Neural progenitor cell (in vitro differentiated cells): ENCODE measurements at regions not wholly inside any gene's neighbourhood (a gene's known extent, or its start where the extent isn't known, plus 50 kb on each side); places are given as distances from the start of the nearest gene placed in this dataset.

Source experiments
- DNase-seq: peaks from one replicate; pipeline ENCODE4 v3.0.0-alpha.2; 2016; ENCODE audit warnings: low spot score
- H2AFZ ChIP-seq: fragments of 200-600 bp; sonication (generic); replicated peaks from 2 replicates; pipeline ENCODE4 v1.6.1; 2016; ENCODE audit warnings: antibody characterized with exemption
- H3F3A ChIP-seq: fragments of 200-600 bp; sonication (generic); 2 replicates; pipeline ENCODE4 v1.6.1; 2016; ENCODE audit warnings: antibody characterized with exemption, low read depth
- H3K27ac ChIP-seq: fragments of 200-600 bp; sonication (generic); 2 replicates; pipeline ENCODE4 v1.5.1; 2016; ENCODE audit warnings: mild to moderate bottlenecking
- H3K27me3 ChIP-seq: fragments of 200-600 bp; sonication (generic); 2 replicates; pipeline ENCODE4 v1.6.1; 2016; ENCODE audit warnings: mild to moderate bottlenecking, moderate library complexity
- H3K36me3 ChIP-seq: fragments of 200-600 bp; sonication (generic); 2 replicates; pipeline ENCODE4 v1.5.1; 2016
- H3K4me1 ChIP-seq: fragments of 200-600 bp; sonication (generic); 2 replicates; pipeline ENCODE4 v1.6.1; 2016; ENCODE audit warnings: mixed run types
- H3K4me2 ChIP-seq: fragments of 200-600 bp; sonication (generic); 2 replicates; pipeline ENCODE4 v1.6.1; 2016
- H3K4me3 ChIP-seq: fragments of 200-600 bp; sonication (generic); 2 replicates; pipeline ENCODE4 v1.5.1; 2016
- H3K79me2 ChIP-seq: fragments of 200-600 bp; sonication (generic); 2 replicates; pipeline ENCODE4 v1.6.1; 2016; ENCODE audit warnings: low read depth
- H3K9ac ChIP-seq: fragments of 200-600 bp; sonication (generic); 2 replicates; pipeline ENCODE4 v1.6.1; 2016
- H3K9me3 ChIP-seq: fragments of 200-600 bp; sonication (generic); 2 replicates; pipeline ENCODE4 v1.5.1; 2016; ENCODE audit warnings: low read depth
- H4K20me1 ChIP-seq: fragments of 200-600 bp; sonication (generic); 2 replicates; pipeline ENCODE4 v1.6.1; 2016; ENCODE audit warnings: low read depth
- H3K27ac Mint-ChIP-seq: 3 replicates; pipeline ENCODE4 v1.8.0; 2021; ENCODE audit warnings: mixed read lengths
- H3K27me3 Mint-ChIP-seq: 2 replicates; pipeline ENCODE4 v1.8.0; 2022; ENCODE audit warnings: low read depth, mild to moderate bottlenecking, inconsistent platforms, moderate library complexity, mixed read lengths; ENCODE audit not compliant: insufficient read depth
- H3K36me3 Mint-ChIP-seq: 3 replicates; pipeline ENCODE4 v1.8.0; 2021; ENCODE audit warnings: mixed read lengths
- H3K4me1 Mint-ChIP-seq: 3 replicates; pipeline ENCODE4 v1.8.0; 2021; ENCODE audit warnings: mixed read lengths
- H3K4me3 Mint-ChIP-seq: 3 replicates; pipeline ENCODE4 v1.8.0; 2021; ENCODE audit warnings: mild to moderate bottlenecking, moderate library complexity, mixed read lengths
- H3K9me3 Mint-ChIP-seq: 3 replicates; pipeline ENCODE4 v1.8.0; 2020; ENCODE audit warnings: mixed read lengths
- EZH2 ChIP-seq: fragments of 200-600 bp; sonication (generic); IDR thresholded peaks from 2 replicates; pipeline ENCODE4 v1.6.1; 2017; ENCODE audit warnings: antibody characterized with exemption, mild to moderate bottlenecking, moderate library complexity
- EZH2phosphoT487 ChIP-seq: fragments of 200-600 bp; sonication (generic); IDR thresholded peaks from 2 replicates; pipeline ENCODE4 v1.6.1; 2017; ENCODE audit warnings: antibody characterized with exemption
- TF ChIP-seq, protein P1 (sequence below): fragments of 200-600 bp; sonication (generic); IDR thresholded peaks from 2 replicates; pipeline ENCODE4 v1.5.1; 2017; ENCODE audit warnings: antibody characterized with exemption, mild to moderate bottlenecking

DNA sequence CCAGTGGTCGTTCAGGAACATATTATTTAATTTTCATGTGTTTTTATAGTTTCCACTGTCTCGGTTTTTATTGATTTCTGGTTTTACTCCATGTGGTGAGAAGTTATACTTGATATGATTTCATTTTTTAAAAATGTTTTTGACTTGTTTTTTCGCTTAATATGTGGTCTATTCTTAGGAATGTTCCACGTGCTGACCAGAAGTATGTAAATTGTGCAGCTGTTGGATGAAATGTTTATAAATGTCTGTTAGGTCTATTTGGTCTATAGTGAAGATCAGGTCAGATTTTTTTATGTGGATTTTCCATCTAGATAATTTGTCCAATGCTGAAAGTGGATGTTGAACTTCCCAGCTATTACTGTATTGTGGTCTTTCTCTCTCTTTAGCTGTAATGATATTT is 433.8 kb upstream of the MIS18BP1 start:
- H3K9me3 Mint-ChIP-seq, result peaks cover 18% of the 10 kb centered on the region
- no peak overlapping the region for H3K27ac Mint-ChIP-seq
- Histone ChIP-seq H3K27ac (no peak overlapping the region), H3K9me3 (peaks cover 9% of the 10 kb centered on the region), H3K9ac (no peak overlapping the region), H3K27me3 (no peaks in the 10 kb centered on the region), H3K79me2 (no peaks in the 10 kb centered on the region), H4K20me1 (no peaks in the 10 kb centered on the region), H3K4me3 (no peak overlapping the region), H2AFZ (no peak overlapping the region), H3K36me3 (no peaks in the 10 kb centered on the region), H3K4me1 (no peaks in the 10 kb centered on the region), H3K4me2 (no peak overlapping the region), H3F3A (no peaks in the 10 kb centered on the region)
- peaks cover 2% of the 10 kb centered on the region for H3K27me3 Mint-ChIP-seq
- H3K4me1 Mint-ChIP-seq, result no peaks in the 10 kb centered on the region
- no peak overlapping the region for H3K4me3 Mint-ChIP-seq
- TF ChIP-seq EZH2phosphoT487 (no peak), EZH2 (no peak)
- TF ChIP-seq, protein P1, sequence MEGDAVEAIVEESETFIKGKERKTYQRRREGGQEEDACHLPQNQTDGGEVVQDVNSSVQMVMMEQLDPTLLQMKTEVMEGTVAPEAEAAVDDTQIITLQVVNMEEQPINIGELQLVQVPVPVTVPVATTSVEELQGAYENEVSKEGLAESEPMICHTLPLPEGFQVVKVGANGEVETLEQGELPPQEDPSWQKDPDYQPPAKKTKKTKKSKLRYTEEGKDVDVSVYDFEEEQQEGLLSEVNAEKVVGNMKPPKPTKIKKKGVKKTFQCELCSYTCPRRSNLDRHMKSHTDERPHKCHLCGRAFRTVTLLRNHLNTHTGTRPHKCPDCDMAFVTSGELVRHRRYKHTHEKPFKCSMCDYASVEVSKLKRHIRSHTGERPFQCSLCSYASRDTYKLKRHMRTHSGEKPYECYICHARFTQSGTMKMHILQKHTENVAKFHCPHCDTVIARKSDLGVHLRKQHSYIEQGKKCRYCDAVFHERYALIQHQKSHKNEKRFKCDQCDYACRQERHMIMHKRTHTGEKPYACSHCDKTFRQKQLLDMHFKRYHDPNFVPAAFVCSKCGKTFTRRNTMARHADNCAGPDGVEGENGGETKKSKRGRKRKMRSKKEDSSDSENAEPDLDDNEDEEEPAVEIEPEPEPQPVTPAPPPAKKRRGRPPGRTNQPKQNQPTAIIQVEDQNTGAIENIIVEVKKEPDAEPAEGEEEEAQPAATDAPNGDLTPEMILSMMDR, result no peak
- H3K36me3 Mint-ChIP-seq, result no peaks in the 10 kb centered on the region
- no peak for DNase-seq

DNA sequence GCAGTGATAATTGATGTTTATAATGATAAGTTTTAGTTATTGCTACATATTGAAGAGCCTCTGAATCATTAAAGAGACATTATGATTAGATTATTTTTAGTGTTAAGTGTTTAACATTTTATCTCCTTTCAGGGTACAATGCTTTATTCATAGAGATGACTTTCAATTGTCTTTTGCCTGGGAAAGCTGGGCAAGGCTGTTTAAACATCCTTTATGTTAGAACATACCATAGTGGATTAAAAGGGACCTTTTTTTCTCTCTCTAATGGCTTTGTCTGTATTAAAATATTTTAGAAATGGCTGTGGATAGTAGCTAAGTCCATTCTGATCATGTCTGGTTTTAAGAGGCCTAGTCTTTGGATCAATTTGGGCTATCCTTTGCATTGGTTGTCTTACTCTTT is 427.5 kb upstream of the MIS18BP1 start:
- Histone ChIP-seq H3F3A (no peaks in the 10 kb centered on the region), H3K4me2 (no peak overlapping the region), H2AFZ (peak overlapping the region; percentile 23), H3K9me3 (peaks cover 8% of the 10 kb centered on the region), H3K27ac (no peak overlapping the region), H4K20me1 (no peaks in the 10 kb centered on the region), H3K4me3 (no peak overlapping the region), H3K27me3 (no peaks in the 10 kb centered on the region), H3K4me1 (no peaks in the 10 kb centered on the region), H3K79me2 (no peaks in the 10 kb centered on the region), H3K36me3 (no peaks in the 10 kb centered on the region), H3K9ac (no peak overlapping the region)
- no peak overlapping the region for H3K4me3 Mint-ChIP-seq
- H3K27me3 Mint-ChIP-seq, result no peaks in the 10 kb centered on the region
- no peak overlapping the region for H3K27ac Mint-ChIP-seq
- no peaks in the 10 kb centered on the region for H3K36me3 Mint-ChIP-seq
- peaks cover 7% of the 10 kb centered on the region for H3K4me1 Mint-ChIP-seq
- H3K9me3 Mint-ChIP-seq, result peaks cover 8% of the 10 kb centered on the region
- TF ChIP-seq EZH2phosphoT487 (no peak), EZH2 (no peak)
- TF ChIP-seq, protein P1, result no peak
- DNase-seq, result peak; percentile 9

DNA sequence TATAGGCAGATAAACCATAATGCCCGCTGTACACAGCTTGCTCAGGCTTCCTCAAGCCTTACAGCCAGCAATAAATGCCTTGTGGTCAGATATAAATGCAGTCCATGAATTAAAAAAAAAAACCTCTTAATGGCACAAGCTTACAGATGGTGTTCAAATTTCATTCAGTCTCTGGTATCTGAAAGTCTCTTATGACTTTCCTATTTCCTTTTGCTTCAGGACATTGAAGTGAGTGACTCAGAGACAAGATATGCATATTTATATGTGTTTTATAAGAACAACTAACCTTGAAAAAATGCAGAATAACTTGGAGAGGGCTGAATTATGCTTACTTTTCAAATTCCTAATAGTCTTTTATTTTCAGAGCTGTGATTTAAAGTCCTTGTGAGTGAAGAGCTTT is 426.9 kb upstream of the MIS18BP1 start:
- Histone ChIP-seq H3K4me3 (no peak overlapping the region), H3K79me2 (no peaks in the 10 kb centered on the region), H3K27ac (no peak overlapping the region), H3K4me1 (no peaks in the 10 kb centered on the region), H3K36me3 (no peaks in the 10 kb centered on the region), H2AFZ (no peak overlapping the region), H3F3A (no peaks in the 10 kb centered on the region), H3K27me3 (no peaks in the 10 kb centered on the region), H3K9ac (no peak overlapping the region), H4K20me1 (no peaks in the 10 kb centered on the region), H3K9me3 (peaks cover 3% of the 10 kb centered on the region), H3K4me2 (no peak overlapping the region)
- no peak overlapping the region for H3K4me3 Mint-ChIP-seq
- no peaks in the 10 kb centered on the region for H3K27me3 Mint-ChIP-seq
- no peak overlapping the region for H3K27ac Mint-ChIP-seq
- TF ChIP-seq, protein P1, result no peak
- TF ChIP-seq EZH2phosphoT487 (no peak), EZH2 (no peak)
- peaks cover 7% of the 10 kb centered on the region for H3K4me1 Mint-ChIP-seq
- H3K9me3 Mint-ChIP-seq, result peaks cover 8% of the 10 kb centered on the region
- DNase-seq, result no peak
- H3K36me3 Mint-ChIP-seq, result no peaks in the 10 kb centered on the region

DNA sequence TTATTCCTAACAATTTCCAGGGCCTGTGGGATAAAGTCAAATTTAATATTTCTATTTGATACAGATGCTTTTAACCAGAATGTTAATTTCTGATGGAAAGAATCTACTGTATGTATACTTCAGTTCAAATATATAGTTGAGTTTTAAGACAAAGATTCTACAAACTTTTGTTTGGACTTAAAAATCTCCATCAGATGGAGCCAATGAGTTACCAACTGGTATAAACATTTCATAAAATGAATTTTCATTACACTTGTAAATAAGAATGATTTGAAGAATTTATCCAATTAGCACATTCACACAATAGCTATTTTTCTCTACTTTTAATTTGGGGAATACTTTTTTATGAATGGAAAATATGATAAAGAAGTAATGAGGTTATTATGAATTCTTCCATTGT is 425.2 kb upstream of the MIS18BP1 start:
- no peaks in the 10 kb centered on the region for H3K9me3 Mint-ChIP-seq
- no peaks in the 10 kb centered on the region for H3K27me3 Mint-ChIP-seq
- DNase-seq, result no peak
- H3K4me1 Mint-ChIP-seq, result peaks cover 7% of the 10 kb centered on the region
- no peak overlapping the region for H2AFZ ChIP-seq
- TF ChIP-seq EZH2phosphoT487 (no peak), EZH2 (no peak)
- TF ChIP-seq, protein P1, result no peak
- H3K36me3 Mint-ChIP-seq, result no peaks in the 10 kb centered on the region
- H3F3A ChIP-seq, result no peaks in the 10 kb centered on the region
- H3K36me3 ChIP-seq, result no peaks in the 10 kb centered on the region
- H3K27me3 ChIP-seq, result no peaks in the 10 kb centered on the region
- no peak overlapping the region for H3K9ac ChIP-seq
- H3K27ac ChIP-seq, result no peak overlapping the region
- no peaks in the 10 kb centered on the region for H3K79me2 ChIP-seq
- H3K4me3 Mint-ChIP-seq, result no peak overlapping the region
- no peaks in the 10 kb centered on the region for H3K4me1 ChIP-seq
- H3K4me2 ChIP-seq, result no peak overlapping the region
- H3K4me3 ChIP-seq, result no peak overlapping the region
- no peaks in the 10 kb centered on the region for H3K9me3 ChIP-seq
- no peak overlapping the region for H3K27ac Mint-ChIP-seq
- no peaks in the 10 kb centered on the region for H4K20me1 ChIP-seq
